HFFc6 (cell line): ENCODE measurements at regions not wholly inside any gene's neighbourhood (a gene's known extent, or its start where the extent isn't known, plus 50 kb on each side); places are given as distances from the start of the nearest gene placed in this dataset.

Source experiments
- DNase-seq: peaks from one replicate; pipeline ENCODE4 v3.0.0-alpha.2; 2018
- H3K27ac Mint-ChIP-seq: 2 replicates; pipeline ENCODE4 v1.8.0; 2020; ENCODE audit warnings: mild to moderate bottlenecking, mixed read lengths
- H3K27me3 Mint-ChIP-seq: 2 replicates; pipeline ENCODE4 v1.8.0; 2021; ENCODE audit warnings: mild to moderate bottlenecking, moderate library complexity, mixed read lengths; ENCODE audit not compliant: insufficient read depth
- H3K36me3 Mint-ChIP-seq: 2 replicates; pipeline ENCODE4 v1.8.0; 2021; ENCODE audit warnings: low read depth, mixed read lengths
- H3K4me1 Mint-ChIP-seq: 2 replicates; pipeline ENCODE4 v1.8.0; 2020; ENCODE audit warnings: low read depth, mixed read lengths
- H3K4me3 Mint-ChIP-seq: 2 replicates; pipeline ENCODE4 v1.8.0; 2020; ENCODE audit warnings: mild to moderate bottlenecking, moderate library complexity, mixed read lengths
- H3K9me3 Mint-ChIP-seq: 2 replicates; pipeline ENCODE4 v1.8.0; 2020; ENCODE audit warnings: mild to moderate bottlenecking, mixed read lengths
- TF ChIP-seq, protein P1 (sequence below): fragments of 200-600 bp; sonication (generic); IDR thresholded peaks from 2 replicates; pipeline ENCODE4 v1.5.0; 2021; ENCODE audit warnings: antibody characterized with exemption, mild to moderate bottlenecking

GRCh38 chr10:64977915-64978314 lies 1456.7 kb downstream of the REEP3 start:
- Mint-ChIP-seq H3K4me1 (no peaks in the 10 kb centered on the region), H3K9me3 (peaks cover 19% of the 10 kb centered on the region), H3K27ac (no peak overlapping the region), H3K4me3 (no peak overlapping the region), H3K36me3 (no peaks in the 10 kb centered on the region), H3K27me3 (no peaks in the 10 kb centered on the region)
- no peak for DNase-seq
- TF ChIP-seq, protein P1, sequence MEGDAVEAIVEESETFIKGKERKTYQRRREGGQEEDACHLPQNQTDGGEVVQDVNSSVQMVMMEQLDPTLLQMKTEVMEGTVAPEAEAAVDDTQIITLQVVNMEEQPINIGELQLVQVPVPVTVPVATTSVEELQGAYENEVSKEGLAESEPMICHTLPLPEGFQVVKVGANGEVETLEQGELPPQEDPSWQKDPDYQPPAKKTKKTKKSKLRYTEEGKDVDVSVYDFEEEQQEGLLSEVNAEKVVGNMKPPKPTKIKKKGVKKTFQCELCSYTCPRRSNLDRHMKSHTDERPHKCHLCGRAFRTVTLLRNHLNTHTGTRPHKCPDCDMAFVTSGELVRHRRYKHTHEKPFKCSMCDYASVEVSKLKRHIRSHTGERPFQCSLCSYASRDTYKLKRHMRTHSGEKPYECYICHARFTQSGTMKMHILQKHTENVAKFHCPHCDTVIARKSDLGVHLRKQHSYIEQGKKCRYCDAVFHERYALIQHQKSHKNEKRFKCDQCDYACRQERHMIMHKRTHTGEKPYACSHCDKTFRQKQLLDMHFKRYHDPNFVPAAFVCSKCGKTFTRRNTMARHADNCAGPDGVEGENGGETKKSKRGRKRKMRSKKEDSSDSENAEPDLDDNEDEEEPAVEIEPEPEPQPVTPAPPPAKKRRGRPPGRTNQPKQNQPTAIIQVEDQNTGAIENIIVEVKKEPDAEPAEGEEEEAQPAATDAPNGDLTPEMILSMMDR: peak; percentile 38; the same call in 1 of the 2 replicates

- Mint-ChIP-seq H3K4me3 (no peak overlapping the region), H3K27ac (no peak overlapping the region), H3K4me1 (no peaks in the 10 kb centered on the region), H3K36me3 (no peaks in the 10 kb centered on the region), H3K27me3 (no peaks in the 10 kb centered on the region), H3K9me3 (peaks cover 42% of the 10 kb centered on the region)
- TF ChIP-seq, protein P1: no peak
- DNase-seq: no peak
Observed at GRCh38 chr10:64996886-64997285, 1475.7 kb downstream of the REEP3 start.

- no peaks in the 10 kb centered on the region for H3K4me1 Mint-ChIP-seq
- H3K9me3 Mint-ChIP-seq: peaks cover 39% of the 10 kb centered on the region
- TF ChIP-seq, protein P1: no peak
- no peak overlapping the region for H3K27ac Mint-ChIP-seq
- no peaks in the 10 kb centered on the region for H3K36me3 Mint-ChIP-seq
- H3K4me3 Mint-ChIP-seq: no peak overlapping the region
- no peaks in the 10 kb centered on the region for H3K27me3 Mint-ChIP-seq
- no peak for DNase-seq
Observed at GRCh38 chr10:65010845-65011244, 1489.6 kb downstream of the REEP3 start.

DNA sequence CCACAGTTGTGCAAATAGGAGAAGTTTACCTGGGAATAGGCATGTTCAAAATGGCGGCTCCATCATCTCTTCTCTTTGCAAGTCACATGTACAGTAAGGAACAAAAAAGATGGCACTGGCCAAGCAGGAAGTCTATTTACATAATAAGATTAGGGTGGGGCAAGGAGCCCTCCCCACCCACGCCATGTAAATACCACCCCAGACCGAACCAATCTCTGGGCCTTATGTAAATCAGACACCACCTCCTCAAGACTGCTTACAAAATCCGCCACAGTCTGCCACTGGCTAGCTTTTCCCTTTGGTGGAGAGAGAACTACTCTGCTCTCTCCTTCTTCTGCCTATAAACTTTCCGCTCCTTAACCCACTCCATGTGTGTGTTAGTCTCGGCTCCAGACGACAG lies 1496.3 kb downstream of the REEP3 start:
- Mint-ChIP-seq H3K9me3 (peaks cover 27% of the 10 kb centered on the region; the same call in 1 of the 2 replicates), H3K4me3 (no peak overlapping the region), H3K27me3 (no peaks in the 10 kb centered on the region), H3K4me1 (no peaks in the 10 kb centered on the region), H3K36me3 (no peaks in the 10 kb centered on the region), H3K27ac (no peak overlapping the region)
- no peak for DNase-seq
- TF ChIP-seq, protein P1: no peak

- TF ChIP-seq, protein P1: no peak
- peaks cover 16% of the 10 kb centered on the region for H3K9me3 Mint-ChIP-seq
- H3K36me3 Mint-ChIP-seq: no peaks in the 10 kb centered on the region
- H3K27me3 Mint-ChIP-seq: no peaks in the 10 kb centered on the region
- no peak overlapping the region for H3K27ac Mint-ChIP-seq
- no peak for DNase-seq
- H3K4me3 Mint-ChIP-seq: no peak overlapping the region
- no peaks in the 10 kb centered on the region for H3K4me1 Mint-ChIP-seq
Observed at GRCh38 chr10:65024886-65025285, 1503.7 kb downstream of the REEP3 start.

GRCh38 chr10:65030263-65030662 lies 1509.1 kb downstream of the REEP3 start:
- Mint-ChIP-seq H3K4me1 (no peaks in the 10 kb centered on the region), H3K9me3 (peaks cover 26% of the 10 kb centered on the region), H3K27ac (no peak overlapping the region), H3K4me3 (no peak overlapping the region), H3K27me3 (no peaks in the 10 kb centered on the region), H3K36me3 (no peaks in the 10 kb centered on the region)
- TF ChIP-seq, protein P1: no peak
- DNase-seq: no peak
